Memory B cell (primary cell): ENCODE measurements at regions not wholly inside any gene's neighbourhood (a gene's known extent, or its start where the extent isn't known, plus 50 kb on each side); places are given as distances from the start of the nearest gene placed in this dataset.
"Not testable (repeated sequence)": the region's sequence is repeated elsewhere in the genome, so short reads cannot be mapped to it uniquely, and the experiment has no call there.

Experiments
- ATAC-seq: fragments of 150-1000 bp; cut with Tn5 transposase; 2 replicates; pipeline ENCODE4 v1.10.0; 2021; ENCODE audit warnings: low read depth, mild to moderate bottlenecking, moderate library complexity
- DNase-seq, 2 donors: peaks; one replicate each; pipeline ENCODE4 v3.0.0; 2022; ENCODE audit warnings: low spot score in 2 of 2
- H3K27ac Mint-ChIP-seq: one replicate; pipeline ENCODE4 v1.8.0; 2022; ENCODE audit warnings: mild to moderate bottlenecking, moderate library complexity, mixed read lengths
- H3K27me3 Mint-ChIP-seq: one replicate; pipeline ENCODE4 v1.8.0; 2022; ENCODE audit warnings: mixed read lengths
- H3K36me3 Mint-ChIP-seq: one replicate; pipeline ENCODE4 v1.8.0; 2022; ENCODE audit warnings: mild to moderate bottlenecking, mixed read lengths
- H3K4me1 Mint-ChIP-seq: one replicate; pipeline ENCODE4 v1.8.0; 2022; ENCODE audit warnings: mixed read lengths
- H3K4me3 Mint-ChIP-seq: one replicate; pipeline ENCODE4 v1.8.0; 2022; ENCODE audit warnings: mild to moderate bottlenecking, moderate library complexity, mixed read lengths
- H3K9me3 Mint-ChIP-seq: one replicate; pipeline ENCODE4 v1.8.0; 2022; ENCODE audit warnings: mixed read lengths

DNA sequence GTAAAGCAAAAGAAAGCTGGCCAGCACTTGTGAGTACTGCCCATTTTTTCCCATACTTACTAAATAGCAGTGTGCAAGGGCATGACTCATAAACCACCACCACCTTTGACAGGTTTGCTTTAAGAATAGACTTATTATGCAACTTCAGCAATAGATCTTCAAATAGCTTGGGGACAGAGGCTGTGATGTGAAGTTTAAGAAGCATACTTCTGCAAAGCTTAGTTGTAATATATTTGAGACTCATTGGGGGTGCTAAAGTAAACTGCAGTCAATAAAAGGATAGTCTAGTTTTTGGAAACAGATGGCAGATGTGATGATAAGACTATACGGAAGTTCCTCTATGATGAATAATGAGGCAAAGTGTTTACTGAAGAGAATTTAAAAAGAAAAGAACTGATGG is 210.0 kb downstream of the PLA2G4A start:
- DNase-seq (no peak), ATAC-seq (no peak)
- no peaks in the 10 kb centered on the region for H3K27me3 Mint-ChIP-seq
- no peaks in the 10 kb centered on the region for H3K36me3 Mint-ChIP-seq
- no peak overlapping the region for H3K27ac Mint-ChIP-seq
- H3K4me1 Mint-ChIP-seq = peaks cover 5% of the 10 kb centered on the region
- peaks cover 5% of the 10 kb centered on the region for H3K9me3 Mint-ChIP-seq
- no peak overlapping the region for H3K4me3 Mint-ChIP-seq

DNA sequence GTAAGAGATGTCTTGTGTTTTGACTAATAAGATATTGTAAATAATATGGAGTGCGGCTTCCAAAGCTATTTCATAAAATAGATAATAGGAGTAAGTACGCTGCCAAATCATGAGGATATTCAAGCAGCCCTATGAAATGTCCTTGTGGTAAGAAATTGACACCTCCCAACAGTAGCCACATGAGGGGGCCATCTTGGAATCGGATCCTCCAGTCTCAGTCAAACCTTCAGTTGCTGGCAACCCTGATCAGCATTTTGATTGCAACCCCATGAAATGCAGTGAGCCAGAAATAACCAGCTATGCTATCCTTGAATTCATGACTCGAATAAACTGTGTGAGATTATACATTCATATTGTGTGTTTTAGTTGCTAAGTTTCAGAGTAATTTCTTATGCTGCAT is 212.4 kb downstream of the PLA2G4A start:
- Mint-ChIP-seq H3K4me1 (peaks cover 5% of the 10 kb centered on the region), H3K4me3 (no peak overlapping the region), H3K9me3 (peaks cover 5% of the 10 kb centered on the region), H3K36me3 (no peaks in the 10 kb centered on the region), H3K27ac (no peak overlapping the region), H3K27me3 (no peaks in the 10 kb centered on the region)
- no peak for ATAC-seq
- no peak for DNase-seq

DNA sequence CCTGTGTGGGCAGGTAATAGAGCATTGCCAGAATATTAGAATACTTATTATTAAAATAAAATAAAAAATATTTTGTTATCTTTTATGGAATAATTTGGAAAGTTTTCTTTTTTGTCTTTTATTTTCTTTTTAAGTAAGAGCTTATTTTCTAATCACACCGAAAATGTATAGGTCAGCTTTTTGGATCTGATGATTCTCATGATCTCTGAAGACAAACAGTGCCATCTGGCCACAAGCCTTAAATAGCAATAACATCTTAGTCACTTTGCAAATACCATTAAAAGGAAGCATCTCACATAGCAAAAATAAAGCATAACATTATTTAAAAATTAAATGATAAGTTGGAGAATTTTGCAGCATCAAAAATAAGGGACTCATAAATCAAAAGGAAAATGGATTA is 213.8 kb downstream of the PLA2G4A start:
- DNase-seq (no peak), ATAC-seq (no peak)
- H3K9me3 Mint-ChIP-seq = peaks cover 5% of the 10 kb centered on the region
- H3K27ac Mint-ChIP-seq = no peak overlapping the region
- H3K4me3 Mint-ChIP-seq = no peak overlapping the region
- no peaks in the 10 kb centered on the region for H3K27me3 Mint-ChIP-seq
- no peaks in the 10 kb centered on the region for H3K36me3 Mint-ChIP-seq
- peaks cover 5% of the 10 kb centered on the region for H3K4me1 Mint-ChIP-seq

DNA sequence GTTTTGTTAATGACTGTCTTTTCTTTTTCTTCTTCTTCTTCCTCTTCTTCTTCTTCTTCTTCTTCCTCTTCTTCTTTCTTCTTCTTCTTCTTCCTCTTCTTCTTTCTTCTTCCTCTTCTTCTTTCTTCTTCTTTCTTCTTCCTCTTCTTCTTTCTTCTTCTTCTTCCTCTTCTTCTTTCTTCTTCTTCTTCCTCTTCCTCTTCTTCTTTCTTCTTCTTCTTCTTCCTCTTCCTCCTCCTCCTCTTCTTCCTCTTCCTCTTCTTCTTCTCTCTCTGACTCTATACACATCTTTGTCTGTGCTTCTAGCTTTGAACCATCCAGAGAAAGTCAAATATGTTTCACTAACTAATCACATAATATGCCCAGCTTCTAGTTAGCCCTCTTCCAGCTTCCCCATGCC is 214.7 kb downstream of the PLA2G4A start:
- H3K27ac Mint-ChIP-seq, DNase-seq, H3K4me1 Mint-ChIP-seq, H3K36me3 Mint-ChIP-seq, H3K4me3 Mint-ChIP-seq, H3K27me3 Mint-ChIP-seq, H3K9me3 Mint-ChIP-seq, ATAC-seq: not testable (repeated sequence)

DNA sequence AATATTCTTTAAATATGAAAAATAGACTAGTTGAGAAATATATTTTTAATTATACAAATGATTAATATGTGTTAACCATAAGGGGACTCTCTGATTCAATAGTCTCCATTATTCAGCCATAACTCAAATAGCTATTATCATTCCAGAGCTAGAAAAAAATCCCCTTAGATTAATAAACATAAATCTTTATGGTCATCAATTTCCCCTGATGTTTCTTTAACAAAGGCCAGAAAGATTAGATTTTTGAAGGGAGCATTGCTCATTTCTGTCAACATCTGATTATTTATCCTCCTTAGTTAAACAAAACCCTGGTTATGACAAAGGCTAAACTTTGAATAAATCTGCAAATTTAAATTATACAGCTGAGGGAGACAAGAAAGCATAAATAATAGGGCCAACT is 215.7 kb downstream of the PLA2G4A start:
- Mint-ChIP-seq H3K27ac (no peak overlapping the region), H3K4me1 (peaks cover 5% of the 10 kb centered on the region), H3K36me3 (no peaks in the 10 kb centered on the region), H3K4me3 (no peak overlapping the region), H3K27me3 (peaks cover 2% of the 10 kb centered on the region), H3K9me3 (peaks cover 5% of the 10 kb centered on the region)
- no peak for DNase-seq
- ATAC-seq = no peak

DNA sequence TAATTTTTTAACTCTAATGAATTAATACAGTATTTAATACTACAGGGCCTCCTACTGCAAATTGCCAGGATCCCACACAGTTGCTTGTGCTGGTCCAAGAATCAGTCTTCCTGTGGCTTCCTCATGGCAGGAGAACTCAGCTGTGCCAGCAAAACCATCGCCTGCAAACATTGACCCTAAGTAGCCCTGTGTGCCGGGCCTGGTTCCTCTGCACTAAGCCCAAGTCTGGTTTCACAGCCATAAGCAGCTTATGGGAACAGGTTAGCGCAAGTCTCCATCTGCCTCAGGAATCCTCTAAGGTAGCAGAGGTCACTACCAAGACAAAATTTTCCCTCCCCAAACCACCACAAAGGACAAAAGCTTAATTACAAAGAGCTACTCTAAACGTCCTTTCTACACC is 216.6 kb downstream of the PLA2G4A start:
- Mint-ChIP-seq H3K36me3 (no peaks in the 10 kb centered on the region), H3K27ac (no peak overlapping the region), H3K27me3 (peaks cover 2% of the 10 kb centered on the region), H3K9me3 (peaks cover 5% of the 10 kb centered on the region), H3K4me3 (no peak overlapping the region), H3K4me1 (peaks cover 5% of the 10 kb centered on the region)
- ATAC-seq (no peak), DNase-seq (no peak)

DNA sequence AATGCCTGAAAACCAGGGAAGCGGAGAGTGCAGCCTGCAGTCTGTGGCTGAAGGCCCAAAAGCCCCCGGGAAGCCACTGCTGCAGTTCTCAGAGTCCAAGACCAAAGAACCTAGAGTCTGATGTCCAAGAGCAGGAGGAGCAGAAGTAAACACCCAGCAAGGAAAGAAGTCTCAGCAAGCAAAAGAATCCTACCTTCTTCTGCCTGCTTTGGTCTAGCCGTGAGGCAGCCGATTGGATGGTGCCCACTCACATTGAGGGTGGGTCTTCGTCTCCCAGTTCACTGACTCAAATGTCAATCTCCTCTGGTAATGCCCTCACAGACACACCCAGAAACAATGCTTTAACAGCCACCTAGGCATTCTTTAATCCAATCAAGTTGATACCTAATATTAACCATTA is 217.5 kb downstream of the PLA2G4A start:
- no peak for DNase-seq
- Mint-ChIP-seq H3K4me3 (no peak overlapping the region), H3K27ac (no peak overlapping the region), H3K4me1 (peaks cover 5% of the 10 kb centered on the region), H3K27me3 (peaks cover 2% of the 10 kb centered on the region), H3K36me3 (no peaks in the 10 kb centered on the region), H3K9me3 (peaks cover 5% of the 10 kb centered on the region)
- no peak for ATAC-seq

DNA sequence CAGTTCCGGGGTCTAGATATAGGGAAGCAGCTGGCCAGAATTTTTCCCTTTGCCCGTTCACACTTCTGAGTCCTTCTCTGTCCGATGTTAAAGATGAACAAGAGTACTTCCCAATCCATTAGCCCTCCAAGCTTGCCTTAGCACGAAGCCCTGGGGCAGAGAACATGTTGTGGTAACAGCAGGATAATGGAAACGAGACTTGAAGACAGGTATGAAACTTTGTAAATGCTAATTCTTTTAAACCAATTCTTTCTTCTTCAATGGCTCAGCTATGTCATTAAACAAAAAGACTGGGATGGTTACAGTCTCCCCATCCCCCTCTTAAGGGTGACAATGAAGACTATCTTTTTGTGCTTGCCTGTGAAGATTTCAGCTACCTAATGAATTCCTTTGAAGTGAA is 218.5 kb downstream of the PLA2G4A start:
- no peak for DNase-seq
- H3K4me3 Mint-ChIP-seq = no peak overlapping the region
- peaks cover 5% of the 10 kb centered on the region for H3K4me1 Mint-ChIP-seq
- no peak overlapping the region for H3K27ac Mint-ChIP-seq
- no peaks in the 10 kb centered on the region for H3K36me3 Mint-ChIP-seq
- H3K9me3 Mint-ChIP-seq = peaks cover 5% of the 10 kb centered on the region
- peaks cover 2% of the 10 kb centered on the region for H3K27me3 Mint-ChIP-seq
- ATAC-seq = no peak

DNA sequence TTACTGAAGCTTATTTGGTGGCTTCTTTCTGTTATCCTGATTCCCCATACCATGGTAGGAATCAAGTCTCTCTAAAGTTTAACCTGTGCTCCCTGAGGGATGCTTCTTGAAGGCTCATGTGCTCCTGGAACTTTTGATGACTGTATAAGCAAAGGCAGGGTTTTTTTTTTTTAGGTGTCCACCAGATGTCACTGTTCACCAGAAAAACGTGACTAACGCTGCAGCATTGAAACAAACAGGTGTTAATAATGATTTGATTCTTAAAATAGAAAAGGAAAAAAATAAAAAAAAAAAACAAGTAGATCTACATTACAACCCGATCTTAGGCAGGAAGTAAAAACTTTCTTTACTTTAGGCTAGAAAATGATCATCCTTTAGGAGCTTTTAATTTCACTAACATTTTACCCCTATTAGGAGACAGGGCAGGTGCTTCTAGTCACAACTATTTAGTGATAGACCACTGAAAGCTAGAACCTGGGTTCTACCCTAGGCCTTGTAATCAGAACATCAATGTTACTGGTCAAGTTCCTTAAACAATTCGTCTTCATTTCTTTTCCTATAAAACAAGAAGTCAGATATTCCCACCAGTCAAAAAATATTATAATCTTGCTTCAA is 223.0 kb downstream of the PLA2G4A start:
- DNase-seq (no peak), ATAC-seq (peak; percentile 49)
- H3K9me3 Mint-ChIP-seq = no peaks in the 10 kb centered on the region
- no peaks in the 10 kb centered on the region for H3K36me3 Mint-ChIP-seq
- peaks cover 2% of the 10 kb centered on the region for H3K27me3 Mint-ChIP-seq
- H3K4me1 Mint-ChIP-seq = no peaks in the 10 kb centered on the region
- no peak overlapping the region for H3K4me3 Mint-ChIP-seq
- no peak overlapping the region for H3K27ac Mint-ChIP-seq

DNA sequence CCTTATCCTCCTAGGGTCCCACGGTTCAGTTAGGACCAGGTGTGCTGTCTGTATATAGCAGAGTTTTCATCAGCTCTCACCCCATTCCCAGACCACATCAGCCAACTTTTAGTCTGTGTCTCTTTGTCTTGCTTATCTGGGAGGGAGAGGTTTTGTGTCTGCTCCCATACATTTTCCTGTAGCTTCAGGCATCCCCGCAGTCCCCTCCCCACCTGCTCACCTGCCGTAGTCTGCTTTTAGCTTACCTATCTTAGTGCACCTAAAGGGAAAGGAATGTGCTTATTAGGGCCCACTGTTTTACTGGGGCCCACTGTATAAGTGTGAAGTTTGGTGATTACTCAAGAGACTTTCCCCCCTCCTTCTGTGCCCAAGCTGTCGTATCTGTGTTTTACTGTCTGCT is 225.1 kb downstream of the PLA2G4A start:
- no peak for DNase-seq
- no peaks in the 10 kb centered on the region for H3K27me3 Mint-ChIP-seq
- no peak overlapping the region for H3K4me3 Mint-ChIP-seq
- no peaks in the 10 kb centered on the region for H3K36me3 Mint-ChIP-seq
- H3K9me3 Mint-ChIP-seq = no peaks in the 10 kb centered on the region
- no peaks in the 10 kb centered on the region for H3K4me1 Mint-ChIP-seq
- H3K27ac Mint-ChIP-seq = no peak overlapping the region
- ATAC-seq = no peak

DNA sequence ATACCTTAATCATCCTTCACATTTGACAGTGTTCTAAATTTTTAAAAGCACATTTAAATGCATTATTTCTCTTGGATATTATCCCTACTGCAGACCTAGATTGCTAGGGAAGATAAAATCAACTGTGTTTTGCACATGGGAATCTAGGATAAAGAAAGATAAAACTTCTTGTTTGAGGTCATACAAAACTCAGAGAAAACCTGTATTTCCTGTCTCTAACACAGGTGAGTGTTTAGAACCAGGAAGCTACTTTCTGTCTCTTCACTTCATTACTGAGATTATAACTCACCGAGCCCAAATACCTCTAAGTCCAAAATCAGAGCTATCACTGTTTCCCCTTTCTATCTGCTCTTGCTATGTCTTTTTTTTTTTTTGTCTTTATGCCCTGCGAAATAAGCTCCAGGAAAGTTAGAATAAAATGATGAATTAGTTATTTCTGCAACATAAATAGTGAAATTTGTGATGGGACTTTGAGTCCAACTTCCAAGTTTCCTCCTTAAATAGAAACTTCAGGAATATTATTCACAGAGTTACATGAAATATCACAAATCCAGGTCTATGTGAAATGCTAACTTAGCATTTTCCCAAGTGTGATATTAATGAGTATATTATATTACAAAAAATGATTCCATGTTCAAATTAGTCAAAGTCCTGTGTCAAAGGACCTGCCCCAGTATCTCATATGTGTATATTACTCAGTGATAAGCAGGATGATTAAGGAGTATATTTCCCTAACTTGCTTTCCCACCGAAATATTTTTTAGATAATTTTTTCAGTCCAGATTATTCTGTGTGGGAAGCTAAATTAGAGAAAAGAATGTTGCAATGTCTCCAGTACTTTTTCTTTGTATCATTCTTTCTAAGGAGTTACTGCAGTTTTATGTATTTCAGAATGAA is 226.4 kb downstream of the PLA2G4A start:
- Mint-ChIP-seq H3K36me3 (no peaks in the 10 kb centered on the region), H3K4me3 (no peak overlapping the region), H3K9me3 (no peaks in the 10 kb centered on the region), H3K27ac (no peak overlapping the region), H3K27me3 (no peaks in the 10 kb centered on the region), H3K4me1 (no peaks in the 10 kb centered on the region)
- no peak for ATAC-seq
- no peak for DNase-seq

DNA sequence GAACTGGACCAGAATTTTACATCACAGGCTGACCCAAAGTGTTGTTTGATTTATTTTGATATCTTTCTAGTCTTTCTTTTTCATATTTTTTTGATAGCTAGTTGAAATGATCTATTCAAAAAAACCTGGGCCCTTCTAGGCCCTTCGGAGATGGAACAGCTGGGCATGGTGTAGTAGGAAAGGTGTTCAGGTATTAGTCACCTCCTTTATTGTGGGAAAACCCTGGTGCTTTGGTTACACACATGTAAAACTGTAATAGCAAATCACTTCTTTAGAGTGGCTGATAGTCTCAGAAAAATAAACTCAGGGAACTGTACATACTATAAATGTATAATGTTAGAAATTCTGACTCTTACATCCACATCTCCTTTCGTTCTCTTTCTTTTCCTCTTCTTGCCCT is 234.5 kb downstream of the PLA2G4A start:
- Mint-ChIP-seq H3K9me3 (no peaks in the 10 kb centered on the region), H3K4me1 (no peaks in the 10 kb centered on the region), H3K4me3 (no peak overlapping the region), H3K27me3 (no peaks in the 10 kb centered on the region), H3K36me3 (no peaks in the 10 kb centered on the region), H3K27ac (no peak overlapping the region)
- no peak for ATAC-seq
- no peak for DNase-seq

DNA sequence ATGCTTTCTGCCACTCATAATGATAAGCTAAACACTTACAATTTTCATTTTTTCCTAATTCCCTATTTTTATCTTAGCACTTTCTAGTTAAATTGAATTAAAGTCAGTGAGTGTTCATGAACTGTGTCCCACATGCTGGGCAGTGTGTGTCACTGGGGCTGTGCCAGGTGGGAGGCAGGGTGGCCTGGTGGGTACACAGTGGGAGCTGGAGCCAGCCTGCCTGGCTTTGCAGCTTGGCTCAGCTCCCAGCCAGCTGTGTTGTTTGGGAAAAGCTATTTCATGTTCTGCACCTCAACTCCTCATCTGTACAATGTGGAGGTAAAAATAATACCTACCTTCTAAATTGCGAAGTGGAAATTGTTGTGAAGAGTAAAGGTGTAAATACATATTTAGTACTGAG is 238.4 kb downstream of the PLA2G4A start:
- H3K4me3 Mint-ChIP-seq = no peak overlapping the region

DNA sequence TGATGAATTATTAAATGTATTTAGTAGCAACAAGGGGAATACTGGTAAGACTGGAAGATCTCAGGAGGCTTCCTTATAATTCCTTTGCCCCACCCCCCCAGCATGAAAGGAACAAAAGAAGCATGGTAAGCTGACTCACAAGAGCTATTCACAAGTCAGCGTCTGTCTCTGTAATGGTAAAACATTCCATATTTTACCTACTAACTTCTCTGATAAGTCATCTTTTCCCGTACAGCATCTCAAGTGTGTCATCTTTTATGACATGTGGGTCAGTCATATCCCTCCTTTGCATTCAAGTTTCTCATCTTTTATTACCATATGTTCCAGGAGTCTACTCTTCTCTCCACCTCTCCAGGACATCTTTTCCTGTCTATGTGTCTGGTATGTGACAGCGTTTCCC is 241.3 kb downstream of the PLA2G4A start:
- no peaks in the 10 kb centered on the region for H3K4me1 Mint-ChIP-seq
- no peak overlapping the region for H3K4me3 Mint-ChIP-seq
- DNase-seq (no peak), ATAC-seq (no peak)
- peaks cover 3% of the 10 kb centered on the region for H3K9me3 Mint-ChIP-seq
- no peak overlapping the region for H3K27ac Mint-ChIP-seq
- no peaks in the 10 kb centered on the region for H3K36me3 Mint-ChIP-seq
- H3K27me3 Mint-ChIP-seq = no peaks in the 10 kb centered on the region

More for the DNA sequence above, 238.4 kb downstream of the PLA2G4A start:
- H3K27ac Mint-ChIP-seq = no peak overlapping the region
- no peak for DNase-seq
- no peak for ATAC-seq
- no peaks in the 10 kb centered on the region for H3K9me3 Mint-ChIP-seq
- H3K36me3 Mint-ChIP-seq = no peaks in the 10 kb centered on the region
- no peaks in the 10 kb centered on the region for H3K27me3 Mint-ChIP-seq
- H3K4me1 Mint-ChIP-seq = no peaks in the 10 kb centered on the region
